ENCODE measurements at regions not wholly inside any gene's neighbourhood (a gene's known extent, or its start where the extent isn't known, plus 50 kb on each side); places are given as distances from the start of the nearest gene placed in this dataset.

DNA sequence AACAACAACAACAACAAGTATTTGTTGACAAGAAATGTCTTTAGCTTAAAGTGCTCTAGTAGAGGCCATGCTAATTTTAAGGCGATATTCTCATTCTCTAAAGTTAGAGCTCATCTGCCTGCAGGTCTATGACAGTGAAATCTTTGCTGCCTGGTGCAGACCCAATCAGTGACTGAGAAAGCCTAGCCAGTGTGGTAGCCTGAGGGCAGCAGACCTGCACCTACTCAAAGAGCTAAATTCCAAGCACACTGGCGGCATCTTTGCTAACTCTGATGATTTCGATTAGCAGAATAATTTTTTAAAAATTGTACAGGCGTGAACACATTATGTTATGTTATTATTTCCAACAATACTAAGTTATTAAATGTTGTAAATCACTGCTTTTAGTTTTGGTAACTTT is 228.8 kb upstream of the RGMA start:
- no peak for DNase-seq (ENCODE audit: low read depth)

DNA sequence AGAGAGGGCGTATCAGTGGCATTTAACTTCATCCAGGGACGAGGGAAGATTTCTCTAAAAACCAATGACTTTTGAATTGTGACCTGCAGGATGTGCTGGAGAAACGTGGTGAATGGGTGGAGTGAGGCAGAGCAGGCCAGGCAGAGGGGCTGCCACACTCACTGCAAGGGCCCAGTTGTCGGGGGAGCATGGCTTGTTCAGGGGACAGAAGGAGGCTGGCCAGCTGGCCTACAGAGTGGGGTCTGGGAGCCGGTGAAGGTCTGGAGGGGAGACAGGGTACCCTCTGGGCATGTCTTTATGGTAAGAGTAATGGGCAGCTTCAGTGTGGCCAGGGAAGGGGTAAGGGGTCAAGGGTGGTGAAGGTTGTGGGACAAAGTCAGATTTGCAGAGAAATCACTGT is 225.2 kb upstream of the RGMA start:
- DNase-seq (ENCODE audit: low read depth) = no peak

DNA sequence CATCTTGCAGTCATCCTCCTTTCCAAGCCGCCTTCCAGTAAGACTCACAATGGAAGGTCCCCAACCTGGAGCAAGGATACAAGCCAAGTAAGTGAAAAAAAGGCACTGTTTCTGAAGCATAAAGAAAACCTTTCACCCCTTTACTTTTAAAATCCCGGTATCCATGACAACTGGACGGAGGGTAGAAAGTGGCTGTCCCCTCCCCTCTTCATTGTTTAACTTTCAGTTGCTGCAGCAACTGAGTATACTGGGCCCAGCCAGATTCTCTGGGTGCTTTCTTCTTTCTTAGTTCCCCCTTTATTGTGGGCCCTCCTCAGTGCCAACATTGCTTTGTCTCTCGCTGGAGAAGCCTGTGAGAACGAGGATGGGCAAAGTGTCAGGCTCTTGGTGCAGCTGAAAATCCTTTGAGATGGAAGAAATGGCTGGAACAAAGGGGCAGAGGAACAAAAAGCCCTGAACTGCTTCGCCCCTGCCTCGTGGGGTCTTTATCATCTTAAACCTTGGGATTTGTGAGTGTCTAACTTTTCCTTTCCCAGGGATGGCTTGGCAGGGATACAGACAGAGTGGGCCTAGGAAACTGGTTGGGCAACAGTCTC is 224.0 kb upstream of the RGMA start:
- no peak for DNase-seq (ENCODE audit: low read depth)

DNA sequence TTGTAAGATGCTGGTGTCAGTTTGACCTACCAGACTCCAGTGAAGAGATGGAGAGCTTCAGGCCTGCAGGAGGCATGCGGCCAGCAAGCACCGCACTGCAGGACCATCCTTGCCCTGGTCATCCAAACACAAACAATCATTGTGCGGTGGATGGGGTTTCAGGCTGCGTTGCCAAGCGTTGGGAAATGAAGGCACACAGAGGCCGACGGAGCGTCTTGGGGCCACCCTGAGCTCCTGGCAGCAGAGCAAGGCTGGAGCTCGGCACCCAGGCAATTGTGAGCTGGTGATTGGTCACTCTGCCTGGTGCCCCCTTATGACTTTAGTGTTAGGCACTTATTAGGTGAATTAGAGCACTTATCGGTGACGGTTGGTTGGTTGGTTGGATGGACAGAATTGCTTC is 222.6 kb upstream of the RGMA start:
- DNase-seq (ENCODE audit: low read depth) = no peak

DNA sequence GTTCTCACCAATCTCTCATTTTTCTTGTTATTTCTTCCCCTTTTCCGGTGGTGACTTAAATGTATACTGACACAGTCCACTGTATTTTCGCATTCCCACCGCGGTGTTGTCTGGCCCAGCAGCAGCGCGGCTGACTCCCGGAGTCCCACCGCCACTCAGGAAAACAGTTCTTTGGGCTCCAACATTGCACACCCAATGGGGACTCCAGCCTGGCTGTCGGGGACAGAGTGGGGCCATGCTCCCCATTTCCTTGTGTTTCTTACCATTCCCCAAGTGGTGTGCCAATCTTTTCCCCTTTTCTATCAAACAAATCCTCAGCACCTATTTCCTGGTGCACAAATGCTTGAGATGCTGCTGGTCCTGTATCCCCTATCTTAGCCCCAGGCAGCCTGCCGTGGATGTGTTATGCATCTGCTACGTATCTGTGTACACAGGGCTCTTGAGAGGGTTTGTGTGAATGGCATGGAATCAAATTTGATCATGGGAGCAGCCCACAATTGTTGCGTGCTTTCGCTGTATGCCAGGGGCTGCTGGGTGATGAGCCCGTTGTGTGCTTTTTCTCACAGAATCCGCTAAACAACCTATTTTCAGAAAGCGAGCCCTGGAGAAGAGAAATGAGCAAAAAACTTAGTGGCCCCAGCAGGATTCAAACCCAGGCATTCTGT is 219.1 kb upstream of the RGMA start:
- no peak for DNase-seq (ENCODE audit: low read depth)

DNA sequence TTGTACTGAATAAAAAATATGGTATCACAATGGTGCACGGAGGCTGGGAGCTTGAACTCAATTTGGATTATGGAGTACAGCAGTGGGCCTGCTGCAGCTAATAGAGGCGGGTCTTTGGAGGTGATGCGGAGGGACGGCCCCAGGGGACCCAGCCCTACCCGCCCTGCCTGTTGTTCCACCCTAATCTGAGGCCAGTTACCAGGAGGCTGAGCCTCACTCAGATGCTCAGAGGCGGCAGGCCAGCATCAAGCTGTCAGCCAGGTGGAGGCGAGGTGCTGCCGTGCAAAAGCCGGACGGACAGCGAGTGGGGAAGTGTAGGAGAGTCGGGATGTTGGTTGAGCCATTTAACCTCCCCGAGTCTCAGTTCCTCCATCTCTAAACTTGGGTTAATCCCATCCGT is 218.5 kb upstream of the RGMA start:
- no peak for DNase-seq (ENCODE audit: low read depth)

DNA sequence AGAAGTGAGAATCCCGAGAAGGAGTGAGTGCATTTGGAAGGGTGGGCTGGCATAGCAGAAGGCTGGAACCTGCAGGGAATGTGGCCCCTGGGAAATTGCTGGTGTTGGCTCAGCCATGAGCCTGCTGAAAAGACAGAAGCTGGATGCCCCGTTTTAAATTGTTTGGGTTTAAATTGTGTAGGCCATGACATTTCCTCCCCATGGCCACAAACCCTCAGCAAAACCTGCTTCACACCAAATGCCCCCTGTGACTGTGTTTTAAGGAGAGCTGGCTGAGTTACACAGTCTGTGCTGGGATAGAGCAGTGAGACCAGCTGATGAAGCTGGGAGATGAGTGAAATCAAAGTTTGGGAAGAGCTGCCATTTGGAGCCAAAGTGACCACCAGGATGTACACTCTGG is 216.3 kb upstream of the RGMA start:
- DNase-seq (ENCODE audit: low read depth) = no peak

DNA sequence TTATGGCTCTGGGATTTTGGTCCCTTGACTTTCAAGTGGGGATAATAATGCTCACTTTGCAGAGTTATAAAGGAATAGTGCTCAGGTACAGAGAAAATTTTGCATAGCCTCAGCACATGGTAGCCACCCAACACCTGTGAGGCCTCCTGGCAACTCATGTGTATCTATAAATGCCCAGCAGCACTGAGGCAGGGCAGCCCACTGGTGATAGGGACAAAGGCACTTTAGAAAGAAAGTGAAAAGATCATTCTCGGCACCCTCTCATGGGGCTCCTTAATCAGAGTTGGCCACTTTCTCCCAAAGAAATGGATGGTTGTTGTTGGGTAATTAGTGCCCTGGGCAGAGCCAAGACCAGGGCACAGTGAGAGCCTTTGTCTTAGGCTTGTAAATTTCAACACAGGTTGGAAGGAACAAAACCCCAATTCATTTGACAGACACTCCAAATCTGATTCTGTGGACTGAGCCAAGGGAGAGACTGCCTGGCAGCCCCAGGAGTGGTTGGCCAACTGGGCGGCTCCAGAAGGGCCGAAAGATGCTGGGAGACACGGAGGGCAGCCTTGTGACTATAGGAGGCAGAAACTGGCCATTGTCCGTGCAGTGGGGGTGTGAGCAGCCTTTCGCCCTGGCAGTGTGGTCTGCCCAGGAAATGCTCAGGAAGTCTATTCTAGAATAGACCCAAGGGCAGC is 213.2 kb upstream of the RGMA start:
- no peak for DNase-seq (ENCODE audit: low read depth)

DNA sequence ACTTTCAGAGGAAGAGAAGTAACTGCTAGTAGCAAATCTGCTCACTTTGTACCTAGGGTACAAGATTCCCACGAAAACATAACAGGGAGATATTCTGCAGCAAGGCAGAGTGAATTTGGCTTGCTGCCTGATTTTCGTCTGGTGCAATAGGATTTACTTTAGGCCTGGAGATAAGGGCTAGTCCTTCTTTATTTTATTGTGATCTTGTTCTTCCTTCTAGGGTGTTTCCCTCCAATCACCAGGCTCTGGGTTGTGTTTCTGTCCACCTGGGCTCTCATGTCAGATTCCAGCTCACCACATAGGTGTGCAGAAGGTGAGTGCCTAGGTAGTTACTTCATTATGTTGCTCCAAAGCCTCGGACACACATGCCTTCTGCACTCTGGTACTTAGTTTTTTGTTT is 211.8 kb upstream of the RGMA start:
- no peak for DNase-seq (ENCODE audit: low read depth)

DNA sequence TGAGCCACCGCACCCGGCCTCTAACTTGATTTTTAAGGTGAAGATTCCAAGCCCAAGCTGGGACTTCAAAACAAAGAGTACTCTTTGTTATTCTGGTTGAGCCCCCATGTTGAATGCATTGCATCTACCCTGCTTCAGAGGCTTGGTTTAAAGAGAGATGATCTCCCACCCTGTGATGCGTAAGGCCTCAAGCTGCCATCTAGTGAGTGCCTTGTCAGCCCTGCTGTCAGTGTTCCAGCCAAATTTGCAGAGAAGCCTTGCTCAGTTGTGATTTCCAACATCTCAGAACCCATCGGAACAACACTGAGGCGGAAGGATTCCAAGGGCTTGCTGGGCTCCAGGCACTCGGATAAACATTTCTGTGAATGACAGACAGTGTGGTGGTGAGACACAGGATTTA is 210.7 kb upstream of the RGMA start:
- DNase-seq (ENCODE audit: low read depth) = no peak

DNA sequence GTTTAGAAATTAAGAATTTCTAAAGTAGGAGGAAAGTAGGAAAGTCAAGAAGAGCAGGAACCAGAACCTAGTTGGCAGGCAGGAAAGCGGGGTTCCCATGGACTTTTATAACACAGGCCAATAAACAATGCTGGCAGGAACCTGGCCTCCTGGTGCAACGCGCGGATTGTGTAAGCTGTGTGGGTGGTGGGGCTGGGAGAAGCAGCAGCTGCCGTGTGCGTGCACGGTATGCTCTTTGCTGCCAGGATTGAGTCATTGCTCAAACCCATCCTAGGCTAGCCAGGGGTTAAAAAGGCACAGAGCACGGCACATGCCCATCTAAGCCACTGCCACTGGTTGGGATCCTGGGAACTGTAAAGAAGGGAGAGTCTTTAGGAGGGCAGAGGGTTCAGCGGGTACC is 209.9 kb upstream of the RGMA start:
- DNase-seq (ENCODE audit: low read depth) = no peak

DNA sequence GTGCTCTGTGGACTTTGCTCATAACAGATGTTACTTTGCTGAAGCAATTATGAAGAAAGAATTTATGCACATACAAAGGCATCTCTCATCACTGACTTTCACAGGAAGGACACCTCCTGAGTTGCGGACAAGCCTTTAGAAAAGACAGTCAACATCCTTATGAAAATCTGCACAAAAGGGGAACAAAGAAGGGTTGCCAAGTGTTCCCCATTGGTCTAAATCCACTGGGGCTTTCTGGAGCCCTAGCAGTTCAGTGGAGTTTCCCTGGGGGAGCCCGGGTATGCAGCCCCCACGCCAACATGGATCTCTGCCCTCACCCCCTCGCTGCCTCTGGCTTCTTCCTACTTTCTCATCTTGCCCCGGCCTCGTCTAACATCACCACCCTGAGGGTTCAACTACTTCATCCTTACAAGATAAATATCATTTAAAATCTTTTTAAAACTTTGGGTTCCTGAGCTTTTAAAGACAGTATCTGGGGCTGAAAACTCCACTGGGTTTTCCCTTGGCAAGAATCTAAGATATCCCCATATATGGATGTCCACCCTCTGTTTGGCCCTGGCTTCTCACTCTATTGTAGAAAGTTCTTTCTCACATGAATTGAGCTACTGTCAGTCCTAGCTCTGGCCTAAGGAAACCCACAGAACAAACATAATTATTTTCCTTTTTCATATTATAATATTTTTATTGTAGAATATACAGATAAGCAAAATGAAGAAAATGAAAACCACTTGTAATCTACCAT is 207.9 kb upstream of the RGMA start:
- no peak for DNase-seq (ENCODE audit: low read depth)

DNA sequence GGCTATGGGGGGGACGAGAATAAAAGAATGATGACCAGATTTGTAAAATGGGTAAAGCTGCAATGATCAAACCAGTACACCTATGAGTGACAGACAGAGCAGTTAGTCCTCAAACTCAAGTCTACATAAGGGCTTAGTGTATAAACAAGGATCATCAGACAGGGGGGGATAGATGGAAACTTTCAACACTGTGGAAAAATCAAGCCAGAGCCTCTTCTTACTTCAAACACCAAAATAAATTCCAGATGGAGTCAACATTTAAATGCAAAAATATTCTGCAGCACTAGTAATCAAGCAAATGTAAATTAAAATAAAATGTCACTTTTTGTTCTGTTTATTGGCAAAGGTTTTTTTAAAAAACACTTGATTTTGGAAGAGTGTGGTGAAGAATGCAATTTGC is 205.9 kb upstream of the RGMA start:
- no peak for DNase-seq (ENCODE audit: low read depth)

DNA sequence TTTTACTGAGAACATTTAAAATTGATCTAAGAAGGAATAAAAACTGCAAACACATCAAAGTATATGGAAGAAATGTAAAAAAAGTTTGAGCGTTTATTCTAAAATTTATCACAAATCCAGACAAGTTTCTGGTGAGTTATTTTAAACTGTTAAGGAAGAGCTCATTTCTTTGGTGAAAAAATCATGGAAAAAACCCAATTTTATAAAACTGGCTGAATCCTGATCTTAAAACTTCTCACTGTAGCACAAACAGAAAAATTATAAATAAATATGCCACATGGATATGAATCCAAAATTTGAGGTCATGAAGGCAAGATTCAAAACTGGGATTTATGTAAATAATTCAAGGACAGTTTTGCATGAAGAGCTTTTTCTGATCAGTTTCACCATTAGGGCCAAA is 205.1 kb upstream of the RGMA start:
- DNase-seq (ENCODE audit: low read depth) = no peak

DNA sequence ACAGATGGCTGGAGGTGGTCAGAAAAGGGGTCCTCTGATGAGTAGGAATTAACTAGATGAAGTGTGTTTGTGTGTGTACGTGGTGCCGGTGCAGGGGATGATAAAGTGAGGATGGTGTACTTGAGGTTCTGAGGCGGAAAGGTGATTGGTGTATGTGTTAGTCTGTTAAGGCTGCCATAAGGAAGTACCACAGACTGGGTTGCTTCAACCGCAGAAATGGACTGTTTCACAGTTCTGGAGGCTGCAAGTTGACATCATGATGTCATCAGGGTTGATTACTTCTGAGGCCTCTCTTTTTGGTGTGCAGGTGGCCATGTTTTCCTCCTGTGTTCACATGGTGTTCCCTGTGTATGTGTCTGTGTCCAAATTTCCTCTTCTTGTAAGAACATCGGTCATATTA is 202.4 kb upstream of the RGMA start:
- DNase-seq (ENCODE audit: low read depth) = no peak

DNA sequence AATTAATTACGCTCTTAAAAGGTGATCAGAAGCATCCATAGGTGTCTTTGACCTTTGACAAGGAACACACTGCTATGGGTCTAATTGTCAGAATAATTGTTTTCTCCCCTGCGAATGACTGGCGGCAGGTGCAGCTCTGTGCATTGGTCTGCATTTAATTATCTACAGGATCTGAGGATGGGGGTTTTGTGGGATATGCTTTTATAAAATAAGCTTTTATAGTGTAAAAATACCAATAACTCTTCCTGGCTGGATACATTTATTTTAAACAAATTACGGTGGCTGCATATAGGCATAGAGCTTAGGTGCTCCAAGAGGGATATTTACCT is 201.6 kb upstream of the RGMA start:
- no peak for DNase-seq (ENCODE audit: low read depth)

DNA sequence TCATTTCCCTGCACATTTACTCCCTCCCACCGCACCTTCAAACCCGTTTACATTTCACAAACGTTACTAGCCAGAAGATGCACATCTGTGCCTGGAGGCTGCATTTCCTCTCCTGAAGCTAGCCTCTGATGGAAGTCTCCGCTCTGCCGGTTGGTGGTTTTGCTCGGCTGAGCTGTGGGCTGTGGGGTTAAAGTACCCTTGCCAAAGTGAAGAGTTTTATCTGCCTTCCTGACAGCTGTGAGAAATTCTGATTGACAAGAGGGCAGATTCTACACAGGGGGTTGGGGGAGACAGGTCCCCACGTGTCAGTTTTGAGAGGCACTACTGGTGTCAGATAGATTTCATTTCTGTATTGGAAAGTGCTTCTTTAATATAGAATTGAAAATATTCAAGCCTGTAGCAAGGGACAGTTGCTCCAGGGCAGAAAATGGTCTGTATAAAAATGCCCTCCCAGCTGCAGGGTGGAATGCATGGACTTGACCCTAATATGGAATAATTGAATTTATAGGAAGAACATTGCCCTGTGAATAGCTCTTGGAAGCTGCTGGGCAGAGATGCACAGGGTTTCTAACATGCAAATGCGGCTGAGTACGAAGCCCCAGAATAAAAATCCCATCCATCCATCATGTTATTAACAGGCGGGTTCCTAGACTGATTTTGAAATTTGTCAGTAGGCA is 201.1 kb upstream of the RGMA start:
- no peak for DNase-seq (ENCODE audit: low read depth)

DNA sequence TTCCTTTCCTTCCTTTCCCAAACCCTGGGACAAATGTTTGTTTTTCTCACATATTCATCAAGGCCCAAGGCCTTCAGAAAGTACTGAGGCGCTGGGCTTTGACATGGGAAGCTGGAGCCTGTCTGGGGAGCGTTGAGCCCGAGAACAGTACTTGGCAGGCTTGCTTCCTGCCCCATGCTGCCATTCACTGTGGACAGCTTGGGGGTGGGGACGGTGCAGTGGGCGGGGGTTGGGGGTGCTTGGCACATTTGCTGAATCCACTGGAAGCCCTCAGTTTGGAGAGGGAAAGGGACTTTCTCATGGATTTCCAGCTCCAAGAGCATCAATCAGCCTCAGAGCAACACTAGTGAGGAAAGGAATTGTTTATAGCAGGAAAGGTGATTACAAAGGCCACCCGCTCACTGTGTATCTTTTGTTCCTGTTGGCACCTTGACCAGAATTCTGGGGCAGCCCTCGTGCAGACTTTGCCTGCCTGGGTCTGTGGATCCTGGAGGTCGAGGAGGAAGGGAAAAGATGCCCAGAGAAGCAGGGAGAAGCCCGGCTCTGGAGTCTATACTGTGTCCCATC is 199.8 kb upstream of the RGMA start:
- DNase-seq (ENCODE audit: low read depth) = no peak

DNA sequence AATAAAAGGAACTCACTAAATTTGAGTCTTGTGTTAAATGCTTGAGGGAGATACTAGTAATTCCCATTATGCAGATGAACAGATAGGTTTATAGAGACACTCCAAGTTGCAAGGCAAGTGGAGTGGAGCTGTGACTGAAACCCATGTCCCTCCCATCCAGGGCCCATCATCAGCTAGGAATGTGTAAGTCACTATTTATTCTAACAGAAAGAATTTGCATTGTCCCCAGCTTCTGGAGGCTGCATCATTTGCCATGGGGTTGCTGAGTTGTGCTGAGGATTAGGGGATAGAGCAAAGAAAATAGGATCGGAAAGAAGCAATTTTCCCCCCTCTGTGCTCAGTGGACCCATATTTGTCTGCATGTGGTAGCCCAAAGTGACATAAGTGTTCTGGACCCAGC is 197.4 kb upstream of the RGMA start:
- no peak for DNase-seq (ENCODE audit: low read depth)

DNA sequence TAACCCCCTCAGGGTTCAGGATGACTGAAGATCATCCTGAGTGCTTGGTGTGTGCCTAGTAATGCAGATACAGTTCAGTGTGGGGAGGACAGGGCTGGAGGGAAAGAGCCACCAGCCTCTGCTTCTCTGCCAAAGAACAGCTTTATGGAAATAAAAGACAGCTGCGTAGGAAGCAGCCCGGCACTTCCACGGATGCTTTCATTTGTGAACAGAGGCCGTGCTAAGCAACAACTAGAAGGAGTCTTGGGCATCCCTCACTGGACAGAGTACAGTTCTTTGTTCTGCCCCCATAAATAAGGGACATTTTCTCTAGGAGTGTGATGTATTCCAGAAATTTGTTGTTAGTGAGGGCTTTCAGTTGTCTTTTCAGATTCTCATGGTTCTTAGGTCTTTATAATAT is 194.8 kb upstream of the RGMA start:
- DNase-seq (ENCODE audit: low read depth) = no peak

DNA sequence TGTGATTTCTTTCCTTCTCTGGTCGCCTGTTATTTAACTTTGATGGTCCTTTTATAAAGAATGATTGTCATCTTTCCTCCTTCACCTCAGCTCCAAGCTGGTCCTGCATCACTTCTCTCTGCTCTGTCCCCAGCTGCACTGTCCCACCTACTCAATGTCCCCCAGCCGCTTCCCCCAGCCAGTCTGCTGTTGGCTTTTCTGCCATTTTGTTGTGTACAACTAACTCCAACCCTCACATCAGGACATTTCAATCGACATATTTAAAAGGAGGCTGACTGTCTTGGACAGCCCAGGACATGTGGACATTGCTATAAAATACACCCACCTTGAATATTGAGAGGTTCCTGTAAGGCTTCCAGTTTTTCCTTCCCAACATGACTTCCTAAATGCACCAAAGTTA is 193.8 kb upstream of the RGMA start:
- DNase-seq (ENCODE audit: low read depth) = no peak

DNA sequence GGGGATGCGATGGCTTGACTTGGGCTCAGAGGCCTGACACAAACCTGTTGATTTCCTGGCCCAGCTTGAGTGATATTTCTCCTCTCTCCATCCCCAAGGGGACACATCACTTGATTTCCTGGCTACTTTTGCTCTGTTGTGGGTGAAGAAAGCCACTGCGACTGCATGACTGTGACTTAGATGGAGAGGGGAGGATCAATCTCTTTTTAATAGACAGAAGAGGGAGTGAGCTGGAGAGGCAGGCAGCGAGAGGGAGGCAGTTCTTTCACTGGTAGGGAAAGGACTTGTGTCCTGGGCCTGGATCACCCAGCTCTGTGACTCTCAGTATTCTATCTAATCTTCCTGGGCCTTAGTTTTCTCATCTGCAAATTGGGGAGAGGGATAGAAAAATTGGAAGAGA is 189.8 kb upstream of the RGMA start:
- no peak for DNase-seq (ENCODE audit: low read depth)
